A673 (cell line): ENCODE measurements at regions not wholly inside any gene's neighbourhood (a gene's known extent, or its start where the extent isn't known, plus 50 kb on each side); places are given as distances from the start of the nearest gene placed in this dataset.

Experiments
- EZH2 ChIP-seq: fragments of 200-600 bp; sonication (generic); IDR thresholded peaks from 2 replicates; pipeline ENCODE4 v1.6.1; 2017; ENCODE audit warnings: borderline replicate concordance, low read depth, mild to moderate bottlenecking, mixed read lengths, antibody characterized with exemption, low read length; ENCODE audit not compliant: poor library complexity, severe bottlenecking
- TF ChIP-seq, protein P1 (sequence below): fragments of 300-800, 200-600 bp; sonication (generic); conservative IDR thresholded peaks from 2 replicates; pipeline ENCODE4 v1.5.1; 2017; ENCODE audit warnings: low read depth, mild to moderate bottlenecking, antibody characterized with exemption, low read length, moderate library complexity, mixed read lengths

GRCh38 chr4:71147261-71147660, 153.8 kb downstream of the DCK start:
- TF ChIP-seq, protein P1, sequence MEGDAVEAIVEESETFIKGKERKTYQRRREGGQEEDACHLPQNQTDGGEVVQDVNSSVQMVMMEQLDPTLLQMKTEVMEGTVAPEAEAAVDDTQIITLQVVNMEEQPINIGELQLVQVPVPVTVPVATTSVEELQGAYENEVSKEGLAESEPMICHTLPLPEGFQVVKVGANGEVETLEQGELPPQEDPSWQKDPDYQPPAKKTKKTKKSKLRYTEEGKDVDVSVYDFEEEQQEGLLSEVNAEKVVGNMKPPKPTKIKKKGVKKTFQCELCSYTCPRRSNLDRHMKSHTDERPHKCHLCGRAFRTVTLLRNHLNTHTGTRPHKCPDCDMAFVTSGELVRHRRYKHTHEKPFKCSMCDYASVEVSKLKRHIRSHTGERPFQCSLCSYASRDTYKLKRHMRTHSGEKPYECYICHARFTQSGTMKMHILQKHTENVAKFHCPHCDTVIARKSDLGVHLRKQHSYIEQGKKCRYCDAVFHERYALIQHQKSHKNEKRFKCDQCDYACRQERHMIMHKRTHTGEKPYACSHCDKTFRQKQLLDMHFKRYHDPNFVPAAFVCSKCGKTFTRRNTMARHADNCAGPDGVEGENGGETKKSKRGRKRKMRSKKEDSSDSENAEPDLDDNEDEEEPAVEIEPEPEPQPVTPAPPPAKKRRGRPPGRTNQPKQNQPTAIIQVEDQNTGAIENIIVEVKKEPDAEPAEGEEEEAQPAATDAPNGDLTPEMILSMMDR, result no peak
- TF ChIP-seq EZH2, result no peak
